ENCODE measurements at regions not wholly inside any gene's neighbourhood (a gene's known extent, or its start where the extent isn't known, plus 50 kb on each side); places are given as distances from the start of the nearest gene placed in this dataset.

- no peak for TF ChIP-seq CTCF (IDR thresholded peaks at IDR 0.05; ENCODE audit: insufficient read depth, low read length, poor library complexity, severe bottlenecking)
- no peak for TF ChIP-seq EZH2phosphoT487 (conservative IDR thresholded peaks at IDR 0.05; ENCODE audit: low read length)
Observed at GRCh38 chr20:39398656-39399055, 436.5 kb downstream of the DHX35 start.

Data from SU-DHL-6 (cell line).